H4 (cell line): ENCODE measurements at regions not wholly inside any gene's neighbourhood (a gene's known extent, or its start where the extent isn't known, plus 50 kb on each side); places are given as distances from the start of the nearest gene placed in this dataset.
A peak's percentile ranks its signal among the peaks of the same experiment; 100 is the strongest.

ENCODE experiments used
- DNase-seq: peaks from one replicate; pipeline ENCODE4 v3.0.0-alpha.2; 2015; ENCODE audit warnings: low spot score

GRCh38 chr3:27591312-27592210 lies 107.4 kb upstream of the SLC4A7 start:
- DNase-seq: no peak

- DNase-seq: peak; percentile 20
Measured at GRCh38 chr3:27590437-27591298, 106.5 kb upstream of the SLC4A7 start.

GRCh38 chr3:27589795-27590194 lies 105.6 kb upstream of the SLC4A7 start:
- no peak for DNase-seq

- no peak for DNase-seq
Measured at GRCh38 chr3:27585429-27585828, 101.2 kb upstream of the SLC4A7 start.

- DNase-seq: no peak
Measured at GRCh38 chr3:27584874-27585273, 100.7 kb upstream of the SLC4A7 start.

GRCh38 chr3:27581852-27582251 lies 97.7 kb upstream of the SLC4A7 start:
- DNase-seq: no peak

GRCh38 chr3:27578032-27578431 lies 93.8 kb upstream of the SLC4A7 start:
- DNase-seq: no peak

GRCh38 chr3:27577504-27577903 lies 93.3 kb upstream of the SLC4A7 start:
- DNase-seq: no peak

- no peak for DNase-seq
Measured at GRCh38 chr3:27576171-27576570, 92.0 kb upstream of the SLC4A7 start.

- no peak for DNase-seq
Measured at GRCh38 chr3:27575499-27575898, 91.3 kb upstream of the SLC4A7 start.

- no peak for DNase-seq
Measured at GRCh38 chr3:27574438-27574795, 90.2 kb upstream of the SLC4A7 start.

GRCh38 chr3:27573780-27574437 lies 89.7 kb upstream of the SLC4A7 start:
- no peak for DNase-seq

- no peak for DNase-seq
Measured at GRCh38 chr3:27573138-27573537, 89.0 kb upstream of the SLC4A7 start.

GRCh38 chr3:27571345-27571744 lies 87.2 kb upstream of the SLC4A7 start:
- DNase-seq: no peak

GRCh38 chr3:27570421-27571106 lies 86.4 kb upstream of the SLC4A7 start:
- DNase-seq: no peak

GRCh38 chr3:27568393-27568792 lies 84.2 kb upstream of the SLC4A7 start:
- no peak for DNase-seq

- DNase-seq: no peak
Measured at GRCh38 chr3:27567251-27567650, 83.1 kb upstream of the SLC4A7 start.

GRCh38 chr3:27565201-27565852 lies 81.1 kb upstream of the SLC4A7 start:
- DNase-seq: no peak

GRCh38 chr3:27561576-27561975 lies 77.4 kb upstream of the SLC4A7 start:
- DNase-seq: no peak

GRCh38 chr3:27560484-27561056 lies 76.4 kb upstream of the SLC4A7 start:
- no peak for DNase-seq

- peak; percentile 11 for DNase-seq
Measured at GRCh38 chr3:27559835-27560234, 75.7 kb upstream of the SLC4A7 start.
